CD4-positive, CD25-positive, alpha-beta regulatory T cell (primary cell): ENCODE measurements at regions not wholly inside any gene's neighbourhood (a gene's known extent, or its start where the extent isn't known, plus 50 kb on each side); places are given as distances from the start of the nearest gene placed in this dataset.
"Not testable (repeated sequence)": the region's sequence is repeated elsewhere in the genome, so short reads cannot be mapped to it uniquely, and the experiment has no call there.

ENCODE experiments used
- ATAC-seq, 2 donors: fragments of 150-1000 bp; cut with Tn5 transposase; one replicate each; pipeline ENCODE4 v1.10.0; 2021; ENCODE audit warnings: low read depth in 2 of 2, moderate number of reproducible peaks in 2 of 2, moderate library complexity in 1 of 2
- DNase-seq, 3 donors: peaks; one replicate each; pipeline versions ENCODE4 v3.0.0 to v3.0.0-alpha.2; 2012 to 2022; ENCODE audit warnings: mixed read lengths in 1 of 3
- H3K27ac ChIP-seq: one replicate; pipeline ENCODE4 v1.7.0; 2013; ENCODE audit warnings: mild to moderate bottlenecking, low read length; ENCODE audit not compliant: insufficient read depth, poor library complexity, severe bottlenecking
- H3K27me3 ChIP-seq: one replicate; pipeline ENCODE4 v1.7.0; 2013; ENCODE audit warnings: low read length; ENCODE audit not compliant: control insufficient read depth, insufficient read depth
- H3K36me3 ChIP-seq: one replicate; pipeline ENCODE4 v1.7.0; 2013; ENCODE audit warnings: mild to moderate bottlenecking, low read length, moderate library complexity; ENCODE audit not compliant: control insufficient read depth, insufficient read depth
- H3K4me1 ChIP-seq: 2 replicates; pipeline ENCODE4 v1.7.0; 2013; ENCODE audit warnings: mild to moderate bottlenecking, low read length; ENCODE audit not compliant: insufficient read depth, control insufficient read depth, poor library complexity, severe bottlenecking
- H3K4me3 ChIP-seq: one replicate; pipeline ENCODE4 v1.7.0; 2013; ENCODE audit warnings: low read depth, mild to moderate bottlenecking, low read length, moderate library complexity
- H3K9me3 ChIP-seq, 2 experiments: 1 replicate in 1 of 2; 2 replicates in 1 of 2; pipeline ENCODE4 v1.7.0; 2013; ENCODE audit warnings: low read length in 2 of 2, mild to moderate bottlenecking in 1 of 2, moderate library complexity in 1 of 2; ENCODE audit not compliant: control insufficient read depth in 2 of 2
- H3K27ac Mint-ChIP-seq, 3 donors: one replicate each; pipeline ENCODE4 v1.8.0; 2020 to 2022; ENCODE audit warnings: mild to moderate bottlenecking in 3 of 3, mixed read lengths in 3 of 3, moderate library complexity in 2 of 3
- H3K27me3 Mint-ChIP-seq: one replicate; pipeline ENCODE4 v1.8.0; 2022; ENCODE audit warnings: mild to moderate bottlenecking, mixed read lengths
- H3K36me3 Mint-ChIP-seq: one replicate; pipeline ENCODE4 v1.8.0; 2020; ENCODE audit warnings: mixed read lengths
- H3K4me1 Mint-ChIP-seq, 4 donors: one replicate each; pipeline ENCODE4 v1.8.0; 2020 to 2022; ENCODE audit warnings: mixed read lengths in 4 of 4, mild to moderate bottlenecking in 1 of 4
- H3K4me3 Mint-ChIP-seq, 4 donors: one replicate each; pipeline ENCODE4 v1.8.0; 2020 to 2022; ENCODE audit warnings: mild to moderate bottlenecking in 4 of 4, mixed read lengths in 4 of 4, moderate library complexity in 3 of 4
- H3K9me3 Mint-ChIP-seq, 7 donors: one replicate each; pipeline ENCODE4 v1.8.0; 2020 to 2022; ENCODE audit warnings: mixed read lengths in 7 of 7, mild to moderate bottlenecking in 3 of 7, moderate library complexity in 2 of 7

DNA sequence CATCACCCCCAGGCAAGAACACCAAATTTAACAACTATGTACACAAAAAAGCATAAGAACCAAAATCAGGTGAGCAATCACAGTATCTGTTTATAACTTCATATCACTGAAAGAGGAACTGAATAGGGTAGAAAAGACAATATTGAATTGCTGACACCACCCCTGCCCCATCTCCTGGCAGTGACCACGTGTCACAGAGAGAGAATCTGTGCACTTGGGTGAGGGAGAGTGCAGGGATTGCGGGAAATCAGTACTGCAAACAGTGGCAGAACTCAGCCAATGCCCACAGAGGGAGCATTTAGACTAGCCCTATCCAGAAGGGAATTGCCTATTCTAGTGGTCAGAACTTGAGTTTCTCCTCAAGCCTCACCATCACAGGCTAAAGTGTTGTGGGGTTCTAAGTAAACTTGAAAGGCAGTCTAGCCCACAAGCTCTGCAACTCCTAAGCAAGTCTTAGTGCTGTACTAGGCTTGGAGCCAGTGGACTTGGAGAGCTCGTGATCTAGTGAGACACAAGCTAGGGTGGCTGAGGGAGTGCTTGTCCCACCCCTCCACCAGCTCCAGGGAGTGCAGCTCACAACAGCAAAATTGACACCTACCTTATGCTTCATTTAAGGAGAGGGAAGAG, 82.8 kb upstream of the PTH start:
- peaks cover 8% of the 10 kb centered on the region for H3K36me3 Mint-ChIP-seq
- peaks cover 5 to 24% (median 10%) of the 10 kb centered on the region in 7 donors for H3K9me3 Mint-ChIP-seq
- H3K27ac Mint-ChIP-seq = no peak overlapping the region
- ATAC-seq (no peak), DNase-seq (no peak)
- no peak overlapping the region for H3K27ac ChIP-seq
- H3K4me3 Mint-ChIP-seq = no peak overlapping the region
- no peak overlapping the region for H3K4me3 ChIP-seq
- H3K4me1 Mint-ChIP-seq = no peaks in the 10 kb centered on the region
- H3K27me3 ChIP-seq = no peaks in the 10 kb centered on the region
- peaks cover 0 to 6% of the 10 kb centered on the region in 2 experiments for H3K9me3 ChIP-seq
- H3K36me3 ChIP-seq = no peaks in the 10 kb centered on the region
- peaks cover 9% of the 10 kb centered on the region for H3K27me3 Mint-ChIP-seq
- no peaks in the 10 kb centered on the region for H3K4me1 ChIP-seq

DNA sequence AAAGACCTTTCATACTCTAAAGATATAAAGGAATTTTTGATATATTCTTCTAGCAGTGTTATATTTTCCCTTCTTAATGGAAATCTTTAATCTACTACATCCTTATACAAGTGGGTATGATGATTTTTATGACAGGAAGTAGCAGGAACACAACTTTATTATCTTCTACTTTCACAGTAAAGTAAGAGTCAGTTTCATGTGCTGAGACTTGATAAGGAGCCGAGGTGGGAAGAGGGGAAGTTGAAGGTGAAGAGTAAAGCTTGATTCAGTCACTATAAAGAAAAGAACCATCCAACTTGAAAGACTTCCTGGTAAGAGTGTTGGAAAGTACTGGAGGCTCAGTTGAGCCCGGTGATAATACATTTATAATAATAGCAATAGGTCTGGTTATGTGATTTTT, 82.1 kb upstream of the PTH start:
- DNase-seq (no peak), ATAC-seq (no peak)
- Histone ChIP-seq H3K9me3 (peaks cover 0 to 6% of the 10 kb centered on the region in 2 experiments), H3K27ac (no peak overlapping the region), H3K4me1 (no peaks in the 10 kb centered on the region), H3K36me3 (no peaks in the 10 kb centered on the region), H3K4me3 (no peak overlapping the region), H3K27me3 (no peaks in the 10 kb centered on the region)
- no peaks in the 10 kb centered on the region for H3K4me1 Mint-ChIP-seq
- H3K27me3 Mint-ChIP-seq = peaks cover 9% of the 10 kb centered on the region
- peaks cover 8% of the 10 kb centered on the region for H3K36me3 Mint-ChIP-seq
- H3K9me3 Mint-ChIP-seq = peaks cover 5 to 23% (median 10%) of the 10 kb centered on the region in 7 donors
- H3K27ac Mint-ChIP-seq = no peak overlapping the region
- no peak overlapping the region for H3K4me3 Mint-ChIP-seq

DNA sequence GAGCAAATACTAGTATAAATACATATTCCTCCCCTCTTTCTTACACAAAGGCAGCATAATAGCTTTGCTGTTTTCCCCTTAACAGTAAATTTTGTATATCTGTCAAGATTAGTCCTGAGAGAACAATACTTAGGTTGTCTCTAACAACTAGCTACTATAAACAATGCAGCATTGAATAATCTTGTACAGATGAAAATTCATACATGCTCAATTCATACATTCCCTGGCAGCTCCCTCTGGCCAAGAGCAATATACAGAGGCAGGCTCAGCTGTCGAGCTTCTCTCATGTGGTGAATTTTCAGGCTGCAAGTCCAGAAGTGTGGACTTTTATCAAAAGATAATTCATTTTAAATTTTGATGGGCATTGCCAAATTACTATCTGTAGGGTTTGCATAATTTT, 81.2 kb upstream of the PTH start:
- no peaks in the 10 kb centered on the region for H3K4me1 ChIP-seq
- no peak for ATAC-seq
- H3K9me3 ChIP-seq = peaks cover 0 to 6% of the 10 kb centered on the region in 2 experiments
- Mint-ChIP-seq H3K4me3 (no peak overlapping the region), H3K9me3 (peaks cover 8 to 26% (median 10%) of the 10 kb centered on the region in 7 donors), H3K27ac (no peak overlapping the region), H3K4me1 (no peaks in the 10 kb centered on the region), H3K27me3 (peaks cover 9% of the 10 kb centered on the region), H3K36me3 (peaks cover 8% of the 10 kb centered on the region)
- H3K36me3 ChIP-seq = no peaks in the 10 kb centered on the region
- no peak for DNase-seq
- H3K4me3 ChIP-seq = no peak overlapping the region
- H3K27ac ChIP-seq = no peak overlapping the region
- H3K27me3 ChIP-seq = no peaks in the 10 kb centered on the region

DNA sequence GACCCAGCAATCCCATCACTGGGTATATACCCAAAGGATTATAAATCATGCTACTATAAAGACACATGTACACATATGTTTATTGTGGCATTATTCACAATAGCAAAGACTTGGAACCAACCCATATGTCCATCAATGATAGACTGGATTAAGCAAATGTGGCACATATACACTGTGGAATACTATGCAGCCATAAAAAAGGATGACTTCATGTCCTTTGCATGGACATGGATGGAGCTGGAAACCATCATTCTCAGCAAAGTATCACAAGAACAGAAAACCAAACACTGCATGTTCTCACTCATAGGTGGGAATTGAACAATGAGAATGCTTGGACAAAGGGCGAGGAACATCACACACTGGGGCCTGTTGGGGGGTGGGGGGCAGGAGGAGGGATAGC, 79.6 kb upstream of the PTH start:
- H3K4me1 ChIP-seq, H3K9me3 ChIP-seq, H3K27me3 Mint-ChIP-seq, ATAC-seq, H3K36me3 ChIP-seq, DNase-seq, H3K4me1 Mint-ChIP-seq, H3K4me3 ChIP-seq, H3K36me3 Mint-ChIP-seq, H3K27ac Mint-ChIP-seq, H3K27me3 ChIP-seq, H3K4me3 Mint-ChIP-seq, H3K27ac ChIP-seq: not testable (repeated sequence)
- H3K9me3 Mint-ChIP-seq = peaks cover 5 to 15% (median 11%) of the 10 kb centered on the region in 7 donors

DNA sequence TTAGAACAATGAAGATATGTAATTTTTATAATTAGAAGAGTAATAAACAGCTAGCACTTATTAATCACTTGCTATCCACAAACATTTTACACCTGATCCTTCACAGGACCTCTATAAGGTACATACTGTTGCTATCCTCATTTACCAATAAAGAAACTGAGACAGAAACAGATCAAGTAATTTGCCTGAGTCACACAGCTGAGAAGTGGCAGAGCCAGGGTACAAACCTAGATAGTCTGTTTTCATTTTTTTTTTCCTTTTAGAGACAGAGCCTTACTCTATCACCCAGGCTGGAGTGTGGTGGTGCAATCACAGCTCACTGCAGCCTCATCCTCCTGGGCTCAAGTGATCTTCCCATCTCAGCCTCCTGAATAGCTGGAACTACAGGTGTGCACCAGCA, 71.8 kb upstream of the PTH start:
- Mint-ChIP-seq H3K36me3 (no peaks in the 10 kb centered on the region), H3K27ac (no peak overlapping the region), H3K4me3 (no peak overlapping the region), H3K27me3 (no peaks in the 10 kb centered on the region), H3K9me3 (peaks cover 0 to 10% (median 2%) of the 10 kb centered on the region in 7 donors), H3K4me1 (no peaks in the 10 kb centered on the region)
- Histone ChIP-seq H3K9me3 (no peaks in the 10 kb centered on the region), H3K27ac (no peak overlapping the region), H3K27me3 (no peaks in the 10 kb centered on the region), H3K4me1 (no peaks in the 10 kb centered on the region), H3K36me3 (no peaks in the 10 kb centered on the region), H3K4me3 (no peak overlapping the region)
- ATAC-seq (no peak), DNase-seq (no peak)

DNA sequence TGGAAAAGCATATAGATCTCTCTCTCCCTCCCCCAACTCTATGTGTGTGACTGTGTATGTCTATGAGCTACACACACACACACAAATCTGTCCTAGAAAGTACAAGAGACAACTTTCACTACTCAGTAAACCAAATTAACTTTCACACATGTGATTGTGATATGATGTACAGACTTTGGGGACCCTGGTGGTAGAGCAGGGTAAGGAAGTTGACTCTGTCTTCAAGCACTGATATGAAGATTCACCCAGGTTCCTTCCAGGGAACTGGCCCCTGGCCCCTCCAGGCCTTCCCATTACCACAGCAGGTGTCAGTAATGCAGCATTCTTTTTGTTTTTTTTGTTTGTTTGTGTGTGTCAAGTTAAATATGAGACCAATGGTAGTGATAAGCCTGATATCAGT, 66.1 kb upstream of the PTH start:
- Histone ChIP-seq H3K27ac (no peak overlapping the region), H3K4me3 (no peak overlapping the region), H3K4me1 (no peaks in the 10 kb centered on the region), H3K36me3 (no peaks in the 10 kb centered on the region), H3K27me3 (no peaks in the 10 kb centered on the region), H3K9me3 (no peaks in the 10 kb centered on the region)
- Mint-ChIP-seq H3K27ac (no peak overlapping the region), H3K9me3 (peaks cover 0 to 16% (median 3%) of the 10 kb centered on the region in 7 donors), H3K4me3 (no peak overlapping the region), H3K4me1 (no peaks in the 10 kb centered on the region), H3K36me3 (no peaks in the 10 kb centered on the region), H3K27me3 (no peaks in the 10 kb centered on the region)
- DNase-seq (no peak), ATAC-seq (no peak)

DNA sequence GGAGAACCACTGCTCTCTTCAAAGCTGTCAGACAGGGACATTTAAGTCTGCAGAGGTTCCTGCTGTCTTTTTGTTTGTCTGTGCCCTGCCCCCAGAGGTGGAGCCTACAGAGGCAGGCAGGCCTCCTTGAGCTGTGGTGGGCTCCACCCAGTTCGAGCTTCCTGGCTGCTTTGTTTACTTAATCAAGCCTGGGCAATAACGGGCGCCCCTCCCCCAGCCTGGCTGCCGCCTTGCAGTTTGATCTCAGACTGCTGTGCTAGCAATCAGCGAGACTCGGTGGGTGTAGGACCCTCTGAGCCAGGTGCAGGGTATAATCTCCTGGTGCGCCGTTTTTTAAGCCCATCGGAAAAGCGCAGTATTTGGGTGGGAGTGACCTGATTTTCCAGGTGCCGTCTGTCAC, 64.5 kb upstream of the PTH start:
- not testable (repeated sequence) for H3K27ac Mint-ChIP-seq, H3K36me3 Mint-ChIP-seq, H3K27me3 Mint-ChIP-seq, H3K27ac ChIP-seq, H3K4me1 ChIP-seq, H3K9me3 ChIP-seq, ATAC-seq, H3K4me3 Mint-ChIP-seq, H3K27me3 ChIP-seq, H3K4me3 ChIP-seq, H3K36me3 ChIP-seq, H3K4me1 Mint-ChIP-seq
- peaks cover 0 to 16% (median 3%) of the 10 kb centered on the region in 7 donors for H3K9me3 Mint-ChIP-seq
- DNase-seq = peak in 1 of 3 donors; percentile 11

DNA sequence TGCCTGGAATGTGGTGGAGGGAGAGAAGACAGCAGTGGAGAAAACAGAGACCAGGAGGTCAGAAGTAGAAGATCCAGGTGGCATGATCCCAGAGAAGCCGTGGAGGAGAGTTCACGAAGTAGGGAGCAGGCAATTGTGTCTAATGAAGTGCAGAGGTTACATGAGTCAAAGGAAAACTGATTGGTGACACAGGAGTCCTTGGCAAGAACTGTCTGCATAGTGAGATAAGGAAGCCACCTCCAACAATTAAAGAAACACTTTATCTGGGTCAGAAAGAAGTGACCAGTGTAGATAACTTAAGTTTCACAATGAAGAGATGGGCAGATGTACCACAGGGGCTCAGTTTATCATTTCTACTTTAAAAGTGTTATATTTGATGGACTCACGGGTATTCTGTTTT, 57.0 kb upstream of the PTH start:
- peaks cover 0 to 12% (median 8%) of the 10 kb centered on the region in 7 donors for H3K9me3 Mint-ChIP-seq
- H3K27ac Mint-ChIP-seq = no peak overlapping the region
- no peaks in the 10 kb centered on the region for H3K36me3 ChIP-seq
- no peaks in the 10 kb centered on the region for H3K4me1 Mint-ChIP-seq
- no peak overlapping the region for H3K27ac ChIP-seq
- H3K4me3 Mint-ChIP-seq = no peak overlapping the region
- peaks cover 6% of the 10 kb centered on the region for H3K27me3 Mint-ChIP-seq
- H3K36me3 Mint-ChIP-seq = no peaks in the 10 kb centered on the region
- H3K9me3 ChIP-seq = peaks cover 0 to under 1% of the 10 kb centered on the region in 2 experiments
- H3K4me3 ChIP-seq = no peak overlapping the region
- H3K4me1 ChIP-seq = no peaks in the 10 kb centered on the region
- DNase-seq (no peak), ATAC-seq (no peak)
- H3K27me3 ChIP-seq = no peaks in the 10 kb centered on the region
